Gastroesophageal sphincter (tissue), 4 donors: ENCODE measurements at regions not wholly inside any gene's neighbourhood (a gene's known extent, or its start where the extent isn't known, plus 50 kb on each side); places are given as distances from the start of the nearest gene placed in this dataset.

Experiments
- ATAC-seq: fragments of 150-250 bp; one replicate; pipeline ENCODE4 v1.9.1; 2016; ENCODE audit warnings: mild to moderate bottlenecking, moderate library complexity
- H3K27ac ChIP-seq, 4 donors: fragments of 200-600 bp; sonication (generic) in 3 of 4; 1 replicate in 3 of 4; 2 replicates in 1 of 4; pipeline ENCODE4 v1.5.1; 2016 to 2019
- H3K27me3 ChIP-seq: fragments of 200-600 bp; sonication (generic); one replicate; pipeline ENCODE4 v1.5.1; 2019
- H3K36me3 ChIP-seq, 2 donors: fragments of 200-600 bp; sonication (generic); one replicate each; pipeline ENCODE4 v1.5.1; 2019; ENCODE audit warnings: control low read depth in 1 of 2
- H3K4me1 ChIP-seq, 3 donors: fragments of 200-600 bp; sonication (generic); 1 replicate in 2 of 3; 2 replicates in 1 of 3; pipeline ENCODE4 v1.5.1; 2016 to 2019; ENCODE audit warnings: control low read depth in 2 of 3
- H3K4me3 ChIP-seq, 2 donors: fragments of 200-600 bp; sonication (generic); one replicate each; pipeline ENCODE4 v1.5.1; 2019; ENCODE audit warnings: mild to moderate bottlenecking in 1 of 2, moderate library complexity in 1 of 2
- H3K9me3 ChIP-seq, 3 donors: fragments of 200-600 bp; sonication (generic); one replicate each; pipeline ENCODE4 v1.5.1; 2017 to 2019; ENCODE audit warnings: control low read depth in 2 of 3
- EP300 ChIP-seq: sonication (generic); formaldehyde crosslinking; IDR thresholded peaks from one replicate; pipeline ENCODE4 v1.6.1; 2017; ENCODE audit warnings: antibody characterized with exemption, mild to moderate bottlenecking
- POLR2A ChIP-seq, 2 donors: fragments of 450-650 bp; IDR thresholded peaks; one replicate each; pipeline ENCODE4 v1.6.1; 2017; ENCODE audit warnings: antibody characterized with exemption in 2 of 2, mild to moderate bottlenecking in 2 of 2, moderate library complexity in 1 of 2
- POLR2AphosphoS5 ChIP-seq: sonication (generic); formaldehyde crosslinking; IDR thresholded peaks from one replicate; pipeline ENCODE4 v1.6.1; 2017; ENCODE audit warnings: antibody characterized with exemption
- WGBS, 2 donors: methylation state at CpG; one replicate each; pipeline ENCODE4 v1.1.5; 2018; ENCODE audit warnings: low coverage in 1 of 2; 5-methylcytosine and 5-hydroxymethylcytosine counted together
- TF ChIP-seq, protein P1 (sequence below), 4 experiments: fragments of 200-600 bp in 2 of 4; fragments of 450-650 bp in 2 of 4; sonication (generic) in 1 of 4; IDR thresholded peaks; one replicate each; pipeline ENCODE4 v1.5.1; 2017 to 2019; ENCODE audit warnings: antibody characterized with exemption in 4 of 4, mild to moderate bottlenecking in 2 of 4, moderate library complexity in 2 of 4

DNA sequence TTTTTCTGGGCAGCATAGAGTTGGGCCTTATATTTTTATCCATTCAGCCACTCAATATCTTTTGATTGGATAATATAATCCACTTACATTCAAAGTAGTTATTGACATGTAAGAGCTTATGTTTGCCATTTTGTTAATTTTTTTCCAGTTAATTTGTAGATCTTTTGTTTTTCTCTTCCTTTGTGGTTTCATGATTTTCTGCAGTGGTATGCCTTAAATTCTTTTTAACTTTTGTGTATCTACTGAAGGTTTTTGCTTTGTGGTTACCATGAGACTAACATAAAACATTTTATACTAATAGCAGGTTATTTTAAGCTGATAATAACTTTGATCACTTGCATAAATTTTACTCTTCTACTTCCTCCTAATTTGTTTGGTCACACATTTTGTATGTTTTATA, 140.8 kb upstream of the GATB start:
- Histone ChIP-seq H3K4me3 (no peak overlapping the region), H3K9me3 (peaks cover 0 to 22% (median 0%) of the 10 kb centered on the region in 3 donors), H3K4me1 (no peaks in the 10 kb centered on the region), H3K36me3 (no peaks in the 10 kb centered on the region), H3K27me3 (no peaks in the 10 kb centered on the region), H3K27ac (no peak overlapping the region)
- TF ChIP-seq EP300 (no peak), POLR2AphosphoS5 (no peak), POLR2A (IDR thresholded peaks at IDR 0.05) (no peak)
- TF ChIP-seq, protein P1, sequence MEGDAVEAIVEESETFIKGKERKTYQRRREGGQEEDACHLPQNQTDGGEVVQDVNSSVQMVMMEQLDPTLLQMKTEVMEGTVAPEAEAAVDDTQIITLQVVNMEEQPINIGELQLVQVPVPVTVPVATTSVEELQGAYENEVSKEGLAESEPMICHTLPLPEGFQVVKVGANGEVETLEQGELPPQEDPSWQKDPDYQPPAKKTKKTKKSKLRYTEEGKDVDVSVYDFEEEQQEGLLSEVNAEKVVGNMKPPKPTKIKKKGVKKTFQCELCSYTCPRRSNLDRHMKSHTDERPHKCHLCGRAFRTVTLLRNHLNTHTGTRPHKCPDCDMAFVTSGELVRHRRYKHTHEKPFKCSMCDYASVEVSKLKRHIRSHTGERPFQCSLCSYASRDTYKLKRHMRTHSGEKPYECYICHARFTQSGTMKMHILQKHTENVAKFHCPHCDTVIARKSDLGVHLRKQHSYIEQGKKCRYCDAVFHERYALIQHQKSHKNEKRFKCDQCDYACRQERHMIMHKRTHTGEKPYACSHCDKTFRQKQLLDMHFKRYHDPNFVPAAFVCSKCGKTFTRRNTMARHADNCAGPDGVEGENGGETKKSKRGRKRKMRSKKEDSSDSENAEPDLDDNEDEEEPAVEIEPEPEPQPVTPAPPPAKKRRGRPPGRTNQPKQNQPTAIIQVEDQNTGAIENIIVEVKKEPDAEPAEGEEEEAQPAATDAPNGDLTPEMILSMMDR (IDR thresholded peaks at IDR 0.05), result no peak
- ATAC-seq, result no peak

DNA sequence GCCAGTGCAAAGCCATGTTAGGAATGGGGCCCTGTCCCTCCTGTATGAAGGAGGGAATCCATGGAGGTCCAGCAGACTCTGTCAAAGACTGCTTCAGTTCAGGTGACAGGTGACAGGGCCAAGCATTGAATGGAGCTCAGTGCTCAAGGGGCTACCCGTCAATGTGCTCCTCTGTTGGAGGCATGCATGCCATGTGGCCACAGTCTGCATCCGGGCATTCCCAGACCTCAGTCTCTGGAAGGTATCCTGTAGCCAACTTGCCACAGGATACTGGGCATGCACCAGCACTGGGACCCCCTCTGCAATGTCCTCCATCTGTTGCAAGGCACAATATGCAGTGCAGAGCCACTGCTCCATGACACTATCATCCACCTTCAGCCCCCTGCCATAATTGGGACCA, 136.1 kb upstream of the GATB start:
- Histone ChIP-seq H3K27me3 (no peaks in the 10 kb centered on the region), H3K4me3 (no peak overlapping the region), H3K4me1 (no peaks in the 10 kb centered on the region), H3K9me3 (peaks cover 0 to 12% (median 0%) of the 10 kb centered on the region in 3 donors), H3K27ac (no peak overlapping the region), H3K36me3 (no peaks in the 10 kb centered on the region)
- ATAC-seq, result no peak
- WGBS, 2 donors, result 80 to 100% methylated on average over 2 of the region's 2 CpGs
- TF ChIP-seq, protein P1 (IDR thresholded peaks at IDR 0.05), result no peak
- TF ChIP-seq EP300, result no peak
- TF ChIP-seq POLR2A (IDR thresholded peaks at IDR 0.05), result no peak
- TF ChIP-seq POLR2AphosphoS5, result no peak

DNA sequence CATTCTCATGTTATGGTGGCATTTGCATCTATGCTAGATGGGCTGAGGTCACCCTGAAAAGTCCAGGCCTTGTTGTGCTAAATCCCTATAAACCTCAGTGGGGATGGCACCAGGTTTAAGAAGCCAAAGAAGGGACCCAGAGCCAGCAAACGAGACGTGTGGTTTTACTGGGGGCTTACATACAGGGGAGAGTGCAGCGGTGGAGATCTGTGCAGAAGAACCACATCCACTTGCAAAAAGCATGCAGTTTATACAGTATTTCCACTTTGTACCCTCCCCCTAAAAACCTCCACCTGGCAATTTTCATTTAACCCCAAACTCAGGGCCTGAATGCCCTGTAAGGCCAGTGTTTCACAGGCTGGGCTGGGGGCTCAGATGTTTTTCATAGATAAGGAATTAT, 134.9 kb upstream of the GATB start:
- ATAC-seq, result no peak
- WGBS, 2 donors, result 94 to 100% methylated on average over 1 to 3 of the region's 3 CpGs

DNA sequence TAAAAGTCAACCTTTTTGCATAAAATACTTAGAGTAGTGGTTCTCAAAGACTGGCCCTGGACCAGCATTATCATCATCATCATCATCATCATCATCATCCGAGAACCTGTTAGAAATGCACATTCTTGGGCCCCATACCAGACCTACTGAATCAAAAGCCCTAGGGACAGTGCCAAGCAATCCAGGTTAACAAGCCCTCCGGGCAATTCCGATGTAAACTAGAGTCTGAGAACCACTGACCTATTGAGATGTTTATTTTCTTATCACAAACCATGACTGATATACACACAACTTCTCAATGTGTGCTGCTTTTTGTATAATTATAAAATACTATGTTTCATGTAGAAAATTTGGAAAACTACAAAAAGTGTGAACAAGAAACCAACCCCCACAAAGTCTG, 133.4 kb upstream of the GATB start:
- no peaks in the 10 kb centered on the region for H3K27me3 ChIP-seq
- H3K4me3 ChIP-seq, result no peak overlapping the region
- no peak overlapping the region for H3K27ac ChIP-seq
- no peak for ATAC-seq
- TF ChIP-seq POLR2A (IDR thresholded peaks at IDR 0.05) (no peak), EP300 (no peak), POLR2AphosphoS5 (no peak)
- TF ChIP-seq, protein P1 (IDR thresholded peaks at IDR 0.05), result no peak
- no peaks in the 10 kb centered on the region for H3K9me3 ChIP-seq
- H3K36me3 ChIP-seq, result no peaks in the 10 kb centered on the region
- no peaks in the 10 kb centered on the region for H3K4me1 ChIP-seq
- WGBS, 2 donors, result 78 to 80% methylated on average over 1 to 3 of the region's 3 CpGs

More for the DNA sequence above, 134.9 kb upstream of the GATB start:
- H3K4me1 ChIP-seq, result no peaks in the 10 kb centered on the region
- no peak overlapping the region for H3K27ac ChIP-seq
- H3K27me3 ChIP-seq, result no peaks in the 10 kb centered on the region
- no peak overlapping the region for H3K4me3 ChIP-seq
- peaks cover 0 to 6% (median 0%) of the 10 kb centered on the region in 3 donors for H3K9me3 ChIP-seq
- no peaks in the 10 kb centered on the region for H3K36me3 ChIP-seq
- TF ChIP-seq POLR2AphosphoS5, result no peak
- TF ChIP-seq, protein P1 (IDR thresholded peaks at IDR 0.05), result no peak
- TF ChIP-seq EP300, result no peak
- no peak for TF ChIP-seq POLR2A (IDR thresholded peaks at IDR 0.05)

DNA sequence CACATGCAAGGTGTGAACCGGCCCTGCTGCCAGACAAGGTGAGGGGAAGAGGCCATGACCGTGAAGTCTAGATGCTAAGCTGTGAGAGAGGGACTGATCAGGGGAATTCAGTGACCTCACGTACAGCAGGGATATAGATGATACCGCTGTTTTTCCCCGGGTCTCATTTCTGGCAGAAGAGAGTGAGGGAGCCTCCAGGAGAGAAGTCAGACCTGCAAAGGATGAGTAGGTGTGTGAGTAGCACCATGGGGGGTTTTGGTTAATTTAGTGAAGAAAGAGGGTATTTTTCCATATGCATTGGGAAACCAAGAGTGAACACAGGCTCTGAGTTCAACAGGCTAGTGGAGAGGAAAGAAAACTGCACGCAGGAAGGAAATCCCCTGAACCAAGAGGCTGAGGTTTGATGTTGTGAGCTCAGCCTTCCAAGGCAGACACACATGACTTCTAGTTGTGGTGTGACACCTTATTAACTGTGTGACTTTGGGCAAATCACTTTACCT, 127.6 kb upstream of the GATB start:
- Histone ChIP-seq H3K4me3 (no peak overlapping the region), H3K4me1 (no peaks in the 10 kb centered on the region), H3K27me3 (no peaks in the 10 kb centered on the region), H3K27ac (no peak overlapping the region), H3K9me3 (no peaks in the 10 kb centered on the region), H3K36me3 (no peaks in the 10 kb centered on the region)
- TF ChIP-seq EP300, result no peak
- TF ChIP-seq, protein P1 (IDR thresholded peaks at IDR 0.05), result no peak
- TF ChIP-seq POLR2A (IDR thresholded peaks at IDR 0.05), result no peak
- TF ChIP-seq POLR2AphosphoS5, result no peak
- WGBS, 2 donors, result 93 to 96% methylated on average over 4 to 5 of the region's 6 CpGs
- no peak for ATAC-seq
